Activated CD8-positive, alpha-beta memory T cell treated with anti-CD3 and anti-CD28 coated beads, Interleukin-2, amount 10 ng/mL, durations not matched to agents 7 days and 5 days (primary cell): ENCODE measurements at regions not wholly inside any gene's neighbourhood (a gene's known extent, or its start where the extent isn't known, plus 50 kb on each side); places are given as distances from the start of the nearest gene placed in this dataset.
"Not testable (repeated sequence)": the region's sequence is repeated elsewhere in the genome, so short reads cannot be mapped to it uniquely, and the experiment has no call there.

ENCODE experiments used
- ATAC-seq: fragments of 150-1000 bp; cut with Tn5 transposase; one replicate; pipeline ENCODE4 v1.10.0; 2021; ENCODE audit warnings: moderate library complexity
- CTCF ChIA-PET: fragments of 350-600 bp; sonication (Branson Sonifier 250); formaldehyde crosslinking; loops from one replicate; lab custom pipeline; 2021; ENCODE audit warnings: antibody characterized with exemption; lab: Charles Lee
- DNase-seq: peaks from one replicate; pipeline ENCODE4 v3.0.0-alpha.2; 2020
- H3K27ac Mint-ChIP-seq: one replicate; pipeline ENCODE4 v1.8.0; 2021; ENCODE audit warnings: mild to moderate bottlenecking, mixed read lengths
- H3K27me3 Mint-ChIP-seq: one replicate; pipeline ENCODE4 v1.8.0; 2021; ENCODE audit warnings: mixed read lengths
- H3K36me3 Mint-ChIP-seq: one replicate; pipeline ENCODE4 v1.8.0; 2021; ENCODE audit warnings: mild to moderate bottlenecking, mixed read lengths
- H3K4me1 Mint-ChIP-seq: one replicate; pipeline ENCODE4 v1.8.0; 2021; ENCODE audit warnings: mixed read lengths
- H3K4me3 Mint-ChIP-seq: one replicate; pipeline ENCODE4 v1.8.0; 2021; ENCODE audit warnings: mild to moderate bottlenecking, moderate library complexity, mixed read lengths
- H3K9me3 Mint-ChIP-seq: one replicate; pipeline ENCODE4 v1.8.0; 2022; ENCODE audit warnings: low read depth, mixed read lengths

DNA sequence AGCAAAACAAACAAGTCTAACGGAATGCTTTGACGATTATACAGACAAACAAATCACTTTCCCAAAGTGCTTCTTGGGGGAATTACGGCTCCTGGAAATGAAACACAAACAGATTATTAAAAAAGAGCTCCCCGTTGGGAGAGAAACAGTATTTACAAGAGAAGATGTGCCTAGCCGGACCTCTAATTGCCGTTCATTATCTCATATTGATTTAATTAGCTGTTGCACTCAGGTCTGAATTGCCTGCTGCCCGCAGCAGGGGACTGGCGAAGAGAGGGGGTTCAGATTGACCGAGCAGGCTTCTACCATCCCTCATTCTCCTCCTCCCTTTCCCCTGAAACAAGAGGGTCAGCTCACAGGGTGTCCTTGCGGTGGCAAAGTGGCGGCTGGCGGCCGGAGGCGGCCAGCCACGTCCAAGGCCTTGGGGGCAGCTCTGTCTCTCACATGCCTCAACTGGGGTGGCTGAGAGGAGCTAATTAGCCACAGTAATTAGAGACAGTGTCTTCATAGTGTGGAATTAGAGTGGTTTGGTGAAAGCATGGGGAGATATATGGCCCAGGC lies 295.1 kb downstream of the MIAT start:
- H3K9me3 Mint-ChIP-seq, result no peaks in the 10 kb centered on the region
- DNase-seq, result no peak
- ATAC-seq, result no peak
- no peaks in the 10 kb centered on the region for H3K4me1 Mint-ChIP-seq
- H3K4me3 Mint-ChIP-seq, result no peak overlapping the region
- H3K27ac Mint-ChIP-seq, result no peak overlapping the region
- CTCF ChIA-PET, result no interaction called here
- H3K27me3 Mint-ChIP-seq, result peaks cover 52% of the 10 kb centered on the region
- no peaks in the 10 kb centered on the region for H3K36me3 Mint-ChIP-seq

DNA sequence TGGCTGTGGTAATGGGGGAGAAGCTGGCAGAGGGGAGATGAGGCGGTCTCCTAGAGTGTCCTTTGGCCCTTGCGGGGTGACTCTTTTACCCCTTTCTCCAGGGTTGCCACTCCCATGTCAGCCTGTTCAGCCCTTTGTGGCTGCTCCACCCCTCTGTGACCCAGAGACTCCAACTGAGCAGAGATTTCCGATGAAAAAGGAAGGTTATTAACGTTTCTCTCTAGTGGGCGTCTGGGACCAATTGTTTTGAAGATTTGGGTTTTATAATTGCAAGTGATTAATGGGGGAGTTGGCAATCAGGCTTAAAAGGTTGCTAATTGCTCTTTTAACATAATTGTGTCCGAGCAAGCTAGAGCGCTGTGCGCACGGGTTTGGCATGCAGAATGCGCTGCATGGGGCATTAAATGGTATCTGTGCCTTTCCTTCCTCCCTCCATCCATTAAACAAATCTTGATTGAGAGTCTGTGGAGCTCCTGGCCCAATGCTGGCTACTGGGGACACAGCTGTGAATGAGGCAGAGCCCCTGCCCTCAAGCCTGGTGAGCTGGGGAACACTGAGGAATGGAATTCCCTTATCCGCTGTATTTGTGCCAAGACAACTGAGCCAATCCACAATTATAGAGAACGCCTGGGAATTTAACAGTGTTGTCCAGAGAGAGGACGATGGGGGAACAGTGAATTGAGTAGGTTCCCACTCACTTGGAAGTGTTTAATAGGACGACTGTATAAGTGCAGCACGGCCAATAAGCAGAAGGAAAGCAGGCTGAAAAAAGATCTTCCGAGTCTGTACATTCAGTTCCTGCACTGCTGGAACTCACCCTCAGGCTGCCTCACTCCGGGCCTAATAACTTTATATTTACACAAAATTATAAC lies 295.9 kb downstream of the MIAT start:
- Mint-ChIP-seq H3K27me3 (peaks cover 52% of the 10 kb centered on the region), H3K27ac (no peak overlapping the region), H3K36me3 (no peaks in the 10 kb centered on the region), H3K9me3 (no peaks in the 10 kb centered on the region), H3K4me1 (no peaks in the 10 kb centered on the region), H3K4me3 (no peak overlapping the region)
- no peak for DNase-seq
- no peak for ATAC-seq
- CTCF ChIA-PET, result no interaction called here

DNA sequence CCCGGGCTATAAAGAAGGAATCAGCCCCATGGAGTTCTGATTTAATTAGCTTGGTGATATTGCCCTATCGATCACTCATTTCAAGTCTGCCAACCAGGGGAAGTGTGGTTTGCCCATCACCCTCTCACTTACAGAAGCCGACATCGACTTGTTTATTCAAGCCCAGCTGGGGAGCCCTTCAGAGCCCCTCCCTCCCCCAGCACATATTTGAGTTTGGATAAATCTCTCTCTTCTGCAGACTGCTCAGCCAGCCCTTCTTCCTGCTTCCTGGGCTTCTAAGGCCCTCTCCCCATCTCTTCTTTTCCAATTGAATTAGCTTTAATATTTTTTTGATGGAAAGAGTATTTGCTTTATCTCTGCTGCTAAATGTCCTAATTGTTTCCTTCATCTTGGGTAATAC lies 299.0 kb downstream of the MIAT start:
- CTCF ChIA-PET, result no interaction called here
- Mint-ChIP-seq H3K4me1 (no peaks in the 10 kb centered on the region), H3K27me3 (peaks cover 49% of the 10 kb centered on the region), H3K9me3 (no peaks in the 10 kb centered on the region), H3K27ac (no peak overlapping the region), H3K4me3 (no peak overlapping the region), H3K36me3 (no peaks in the 10 kb centered on the region)
- no peak for ATAC-seq
- no peak for DNase-seq

DNA sequence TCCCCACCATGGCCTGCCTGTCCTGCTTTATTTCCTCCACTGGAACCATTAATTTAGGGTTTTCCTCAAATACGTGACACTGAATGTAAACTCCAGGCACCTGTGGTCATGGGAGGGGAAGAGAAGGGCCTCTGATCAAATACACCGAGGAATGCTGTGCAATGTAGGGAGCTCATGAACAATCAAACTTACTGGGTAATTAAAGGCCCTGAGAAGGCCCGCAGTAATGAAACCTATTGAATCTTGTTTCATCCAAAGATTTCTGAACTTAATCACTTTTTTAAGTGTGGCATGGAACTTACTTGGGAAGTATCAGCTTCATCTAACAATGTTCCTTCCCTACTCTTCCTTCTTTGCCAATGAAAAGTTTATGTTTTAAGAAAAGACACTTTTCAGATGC lies 299.8 kb downstream of the MIAT start:
- Mint-ChIP-seq H3K27ac (no peak overlapping the region), H3K4me3 (no peak overlapping the region), H3K27me3 (peaks cover 41% of the 10 kb centered on the region), H3K4me1 (no peaks in the 10 kb centered on the region), H3K36me3 (no peaks in the 10 kb centered on the region), H3K9me3 (no peaks in the 10 kb centered on the region)
- ATAC-seq (no peak), DNase-seq (no peak)
- CTCF ChIA-PET, result no interaction called here

DNA sequence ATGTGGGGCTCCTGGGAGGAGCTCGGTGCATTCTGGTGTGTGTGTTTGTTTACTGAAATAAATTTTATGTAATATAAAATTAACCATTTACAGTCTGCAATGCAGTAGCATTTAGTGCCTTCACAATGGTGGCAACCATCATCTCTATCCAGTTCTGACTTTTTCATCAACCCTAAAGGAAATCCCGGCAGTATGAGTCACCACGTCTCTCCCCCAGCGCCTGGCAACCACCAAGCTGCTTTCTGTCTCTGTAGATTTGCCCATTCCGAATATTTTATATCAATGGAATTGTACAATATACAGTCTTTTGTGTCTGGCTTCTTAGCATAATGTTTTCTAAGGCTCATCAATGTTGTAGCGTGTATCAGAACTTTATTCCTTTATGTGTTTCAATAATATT lies 300.5 kb downstream of the MIAT start:
- CTCF ChIA-PET, result no interaction called here
- Mint-ChIP-seq H3K4me1 (no peaks in the 10 kb centered on the region), H3K27me3 (peaks cover 34% of the 10 kb centered on the region), H3K36me3 (no peaks in the 10 kb centered on the region), H3K4me3 (no peak overlapping the region), H3K27ac (no peak overlapping the region), H3K9me3 (no peaks in the 10 kb centered on the region)
- ATAC-seq, result no peak
- DNase-seq, result no peak

DNA sequence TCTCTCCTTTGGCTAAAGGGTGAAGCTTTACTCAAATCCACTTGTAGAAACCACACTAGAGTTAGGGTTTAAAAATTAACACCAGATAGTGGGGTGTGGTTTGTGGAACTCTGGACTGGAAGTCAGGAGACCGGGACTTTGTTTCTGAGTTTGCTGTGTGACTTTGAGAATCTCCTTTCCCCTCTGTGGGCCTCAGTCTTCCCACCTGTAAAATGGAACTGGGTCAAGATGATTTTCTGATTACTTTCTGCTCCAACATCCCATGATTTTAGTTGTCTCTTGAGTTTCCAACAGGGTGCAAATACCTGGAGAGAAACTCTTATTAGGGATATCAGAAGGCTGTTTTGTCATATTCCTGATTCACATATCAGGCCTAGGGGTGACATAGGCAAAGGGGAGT lies 301.0 kb downstream of the MIAT start:
- peaks cover 29% of the 10 kb centered on the region for H3K27me3 Mint-ChIP-seq
- H3K4me3 Mint-ChIP-seq, result no peak overlapping the region

DNA sequence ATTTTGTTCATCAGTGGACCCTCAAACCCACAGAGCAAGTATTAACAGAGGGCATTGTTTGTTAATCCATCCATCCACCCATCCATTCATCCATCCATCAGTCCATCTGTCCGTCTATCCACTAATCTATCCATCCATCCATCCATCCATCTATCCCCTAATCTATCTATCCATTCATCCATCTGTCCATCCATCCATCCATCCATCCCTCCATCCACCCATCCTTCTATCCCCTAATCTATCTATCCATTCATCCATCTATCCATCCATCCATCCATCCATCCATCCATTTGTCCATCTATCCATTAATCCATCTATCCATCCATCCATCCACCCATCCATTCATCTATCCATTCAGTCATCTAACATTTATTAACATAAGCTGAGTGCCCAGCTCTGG lies 307.3 kb downstream of the MIAT start:
- H3K4me1 Mint-ChIP-seq, result no peaks in the 10 kb centered on the region
- H3K27ac Mint-ChIP-seq, result no peak overlapping the region
- no peaks in the 10 kb centered on the region for H3K27me3 Mint-ChIP-seq
- H3K9me3 Mint-ChIP-seq, result no peaks in the 10 kb centered on the region
- CTCF ChIA-PET, result no interaction called here
- ATAC-seq (no peak), DNase-seq (no peak)
- H3K36me3 Mint-ChIP-seq, result no peaks in the 10 kb centered on the region
- no peak overlapping the region for H3K4me3 Mint-ChIP-seq

More for the DNA sequence above, 301.0 kb downstream of the MIAT start:
- Mint-ChIP-seq H3K4me1 (no peaks in the 10 kb centered on the region), H3K27ac (no peak overlapping the region), H3K9me3 (no peaks in the 10 kb centered on the region), H3K36me3 (no peaks in the 10 kb centered on the region)
- no peak for ATAC-seq
- no peak for DNase-seq
- CTCF ChIA-PET, result no interaction called here

DNA sequence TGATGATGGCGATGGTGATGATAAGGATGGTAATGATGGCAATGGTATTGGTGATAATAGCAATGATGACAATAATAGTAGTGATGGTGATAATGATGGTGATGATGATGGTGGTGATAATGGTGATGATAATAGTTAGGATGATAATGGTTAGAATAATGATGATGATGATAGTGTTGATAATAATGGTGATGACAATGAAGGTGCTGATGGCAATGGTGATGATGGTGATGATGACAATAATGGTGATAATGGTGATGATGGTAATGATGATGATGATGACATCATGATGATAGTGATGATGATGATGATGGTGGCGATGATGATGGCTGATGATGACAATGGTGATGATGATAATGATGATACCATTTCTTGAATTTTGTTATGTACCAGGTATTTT lies 309.9 kb downstream of the MIAT start:
- H3K9me3 Mint-ChIP-seq, result no peaks in the 10 kb centered on the region
- ATAC-seq, result no peak
- H3K27ac Mint-ChIP-seq, result no peak overlapping the region

DNA sequence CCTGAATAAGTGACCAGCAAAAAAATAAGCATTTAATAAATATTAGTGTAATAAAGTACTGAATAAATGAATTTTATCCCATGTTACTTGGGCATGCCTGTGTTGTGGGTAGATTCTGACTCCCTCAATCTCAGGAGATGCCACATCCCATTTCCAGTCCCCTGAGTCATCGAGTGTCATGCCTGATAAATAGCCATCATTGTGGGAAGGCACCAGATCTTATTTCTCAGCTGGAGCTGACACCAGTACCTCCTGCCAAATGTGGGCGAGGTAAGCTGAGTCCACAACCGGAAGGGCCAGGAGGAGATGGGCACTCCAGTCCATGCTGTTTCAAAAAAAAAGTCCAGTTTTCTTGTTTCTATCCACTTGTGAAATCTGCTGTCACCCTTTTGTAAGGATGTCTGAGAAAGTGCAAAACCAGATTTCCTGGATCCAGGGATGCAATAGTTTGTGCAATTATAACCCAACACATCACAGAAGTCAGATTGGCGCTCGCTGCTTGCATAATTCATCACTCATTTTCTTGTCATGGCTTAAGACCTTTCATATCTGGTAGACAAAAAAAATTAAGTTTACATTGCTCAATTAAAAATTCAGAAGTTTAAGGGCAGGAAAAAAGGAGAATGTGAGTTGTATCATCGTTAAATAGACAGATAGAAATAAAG lies 311.6 kb downstream of the MIAT start:
- no peak overlapping the region for H3K27ac Mint-ChIP-seq
- ATAC-seq, result no peak
- H3K27me3 Mint-ChIP-seq, result no peaks in the 10 kb centered on the region
- H3K4me3 Mint-ChIP-seq, result no peak overlapping the region
- DNase-seq, result no peak
- H3K4me1 Mint-ChIP-seq, result no peaks in the 10 kb centered on the region
- CTCF ChIA-PET, result no interaction called here
- no peaks in the 10 kb centered on the region for H3K9me3 Mint-ChIP-seq
- H3K36me3 Mint-ChIP-seq, result no peaks in the 10 kb centered on the region

More for the DNA sequence above, 309.9 kb downstream of the MIAT start:
- CTCF ChIA-PET, result no interaction called here
- no peaks in the 10 kb centered on the region for H3K36me3 Mint-ChIP-seq
- no peaks in the 10 kb centered on the region for H3K4me1 Mint-ChIP-seq
- no peak overlapping the region for H3K4me3 Mint-ChIP-seq
- H3K27me3 Mint-ChIP-seq, result no peaks in the 10 kb centered on the region
- no peak for DNase-seq

DNA sequence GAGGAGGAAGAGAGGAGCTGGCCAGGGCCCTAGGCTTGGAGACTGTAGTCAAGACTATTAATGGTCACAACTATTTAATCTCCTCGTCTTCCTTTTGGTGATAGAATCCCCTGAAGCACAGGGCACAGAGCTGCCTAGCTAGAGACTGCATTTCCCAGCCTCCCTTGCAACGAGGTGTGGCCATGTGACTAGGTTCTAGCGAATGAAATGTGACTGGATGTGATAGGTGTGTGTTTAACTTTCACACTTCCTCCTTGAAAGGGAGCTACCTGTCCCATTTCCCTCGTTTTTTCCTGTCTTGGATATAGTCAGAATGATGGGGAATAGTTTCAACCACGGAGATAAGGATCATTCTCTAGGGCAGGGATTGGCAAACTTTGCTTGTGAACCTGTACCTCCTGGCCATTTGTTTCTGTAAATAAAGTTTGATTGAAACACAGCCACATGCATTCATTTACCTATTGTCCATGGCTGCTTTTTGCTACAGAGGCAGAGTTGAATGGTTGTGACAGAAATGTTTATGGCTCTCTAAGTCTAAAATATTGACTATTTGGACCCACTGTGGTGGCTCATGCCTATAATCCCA lies 313.5 kb downstream of the MIAT start:
- H3K4me1 Mint-ChIP-seq, result no peaks in the 10 kb centered on the region

DNA sequence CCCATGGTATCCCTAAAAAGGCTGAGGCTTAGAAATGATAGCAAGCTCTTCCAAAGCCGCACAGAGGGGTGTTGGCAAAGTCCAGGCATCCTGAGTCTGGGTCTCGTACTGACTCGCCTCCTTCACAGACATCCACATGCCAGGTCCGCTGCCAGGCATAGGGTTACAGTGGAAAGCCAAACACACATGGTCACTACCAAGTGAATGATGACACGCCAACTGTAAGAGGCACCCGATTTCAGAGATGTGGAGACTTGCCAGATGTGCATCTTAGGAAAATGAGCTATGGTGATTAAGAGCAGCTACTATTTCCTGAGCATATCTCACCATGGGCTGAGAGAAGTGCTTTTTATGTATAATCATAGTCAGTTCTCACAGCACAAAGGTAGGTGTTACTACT lies 314.9 kb downstream of the MIAT start:
- H3K4me3 Mint-ChIP-seq, result no peak overlapping the region
- CTCF ChIA-PET, result no interaction called here
- no peaks in the 10 kb centered on the region for H3K27me3 Mint-ChIP-seq
- H3K27ac Mint-ChIP-seq, result no peak overlapping the region
- no peak for ATAC-seq
- no peaks in the 10 kb centered on the region for H3K36me3 Mint-ChIP-seq
- no peaks in the 10 kb centered on the region for H3K4me1 Mint-ChIP-seq
- no peak for DNase-seq
- no peaks in the 10 kb centered on the region for H3K9me3 Mint-ChIP-seq

More for the DNA sequence above, 313.5 kb downstream of the MIAT start:
- no peak overlapping the region for H3K27ac Mint-ChIP-seq
- H3K4me3 Mint-ChIP-seq, result no peak overlapping the region
- no peaks in the 10 kb centered on the region for H3K36me3 Mint-ChIP-seq
- no peak for ATAC-seq
- CTCF ChIA-PET, result no interaction called here
- no peak for DNase-seq
- no peaks in the 10 kb centered on the region for H3K27me3 Mint-ChIP-seq
- no peaks in the 10 kb centered on the region for H3K9me3 Mint-ChIP-seq

DNA sequence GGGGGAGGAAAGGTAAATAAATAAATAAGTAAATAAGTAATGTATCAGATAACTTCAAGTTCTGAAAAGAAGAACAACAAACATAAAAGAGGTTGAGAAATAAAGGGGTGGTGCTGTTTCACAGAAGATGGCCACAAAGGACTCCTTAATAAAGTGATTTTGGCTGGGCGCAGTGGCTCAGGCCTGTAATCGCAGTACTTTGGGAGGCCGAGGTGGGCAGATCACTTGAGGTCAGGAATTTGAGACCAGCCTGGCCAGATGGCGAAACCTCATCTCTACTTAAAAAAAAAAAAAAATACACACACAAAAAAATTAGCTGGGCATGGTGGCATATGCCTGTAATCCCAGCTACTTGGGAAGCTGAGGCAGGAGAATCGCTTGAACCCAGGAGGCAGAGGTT lies 315.5 kb downstream of the MIAT start:
- DNase-seq, CTCF ChIA-PET, H3K36me3 Mint-ChIP-seq, H3K4me3 Mint-ChIP-seq, ATAC-seq, H3K27me3 Mint-ChIP-seq, H3K27ac Mint-ChIP-seq, H3K4me1 Mint-ChIP-seq, H3K9me3 Mint-ChIP-seq: not testable (repeated sequence)

DNA sequence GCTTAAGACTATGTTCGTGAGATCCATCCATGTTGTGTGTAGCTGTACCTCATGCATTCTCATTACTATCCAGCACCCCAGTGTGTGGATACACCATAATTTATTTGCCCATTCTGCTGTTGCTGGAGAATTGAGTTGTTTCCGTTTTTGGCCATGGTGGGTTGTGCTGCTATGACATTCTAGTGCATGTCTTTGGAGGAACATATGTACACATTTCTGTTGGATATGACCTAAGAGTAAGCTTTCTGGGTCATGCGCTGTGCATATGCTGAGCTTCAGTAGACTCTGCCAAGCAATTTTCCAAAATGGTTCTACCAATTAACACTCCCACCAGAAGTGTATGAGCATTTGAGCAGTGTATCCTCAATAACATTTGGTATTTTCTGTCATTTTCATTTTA lies 316.6 kb downstream of the MIAT start:
- H3K36me3 Mint-ChIP-seq, result no peaks in the 10 kb centered on the region
- H3K27me3 Mint-ChIP-seq, result no peaks in the 10 kb centered on the region
- H3K4me3 Mint-ChIP-seq, result no peak overlapping the region
- ATAC-seq (no peak), DNase-seq (no peak)
- no peaks in the 10 kb centered on the region for H3K9me3 Mint-ChIP-seq
- CTCF ChIA-PET, result no interaction called here
- H3K27ac Mint-ChIP-seq, result no peak overlapping the region
- no peaks in the 10 kb centered on the region for H3K4me1 Mint-ChIP-seq
